ENCODE measurements at regions not wholly inside any gene's neighbourhood (a gene's known extent, or its start where the extent isn't known, plus 50 kb on each side); places are given as distances from the start of the nearest gene placed in this dataset.
"Not testable (repeated sequence)": the region's sequence is repeated elsewhere in the genome, so short reads cannot be mapped to it uniquely, and the experiment has no call there.

- no peak for DNase-seq
These were observed 95.3 kb upstream of the EGFL6 start for GRCh38 chrX:13474164-13474516.

- no peak for DNase-seq
These were observed 95.8 kb upstream of the EGFL6 start for GRCh38 chrX:13473442-13474163.

GRCh38 chrX:13472975-13473374 is 96.4 kb upstream of the EGFL6 start:
- no peak for DNase-seq

GRCh38 chrX:13471269-13471668 is 98.1 kb upstream of the EGFL6 start:
- peak in 1 of 2 experiments; percentile 6 for DNase-seq

GRCh38 chrX:13470685-13470977 is 98.8 kb upstream of the EGFL6 start:
- no peak for DNase-seq

GRCh38 chrX:13469963-13470684 is 99.3 kb upstream of the EGFL6 start:
- DNase-seq = no peak

GRCh38 chrX:13468096-13468495 is 101.3 kb upstream of the EGFL6 start:
- DNase-seq = no peak

- no peak for DNase-seq
These were observed 102.2 kb upstream of the EGFL6 start for GRCh38 chrX:13467243-13467642.

- DNase-seq = no peak
These were observed 104.7 kb upstream of the EGFL6 start for GRCh38 chrX:13464599-13465275.

GRCh38 chrX:13463608-13464007 is 105.8 kb upstream of the EGFL6 start:
- DNase-seq = peak; percentile 90 to 91

- no peak for DNase-seq
These were observed 117.1 kb upstream of the EGFL6 start for GRCh38 chrX:13452283-13452682.

- no peak for DNase-seq
These were observed 120.0 kb upstream of the EGFL6 start for GRCh38 chrX:13449441-13449840.

- DNase-seq = no peak
These were observed 120.5 kb upstream of the EGFL6 start for GRCh38 chrX:13448941-13449340.

GRCh38 chrX:13441608-13442007 is 121.8 kb upstream of the ATXN3L start:
- not testable (repeated sequence) for DNase-seq

GRCh38 chrX:13440176-13440575 is 120.3 kb upstream of the ATXN3L start:
- DNase-seq = no peak

- DNase-seq = no peak
These were observed 113.4 kb upstream of the ATXN3L start for GRCh38 chrX:13433298-13433605.

- no peak for DNase-seq
These were observed 112.8 kb upstream of the ATXN3L start for GRCh38 chrX:13432414-13433297.

GRCh38 chrX:13430136-13430827 is 110.4 kb upstream of the ATXN3L start:
- DNase-seq = no peak

GRCh38 chrX:13428053-13428786 is 108.4 kb upstream of the ATXN3L start:
- DNase-seq = no peak

- DNase-seq = no peak
These were observed 107.7 kb upstream of the ATXN3L start for GRCh38 chrX:13427441-13428052.

- no peak for DNase-seq
These were observed 100.8 kb upstream of the ATXN3L start for GRCh38 chrX:13420545-13421183.

All from SHP77 (cell line).